Dermis blood vessel endothelial cell (primary cell): ENCODE measurements at regions not wholly inside any gene's neighbourhood (a gene's known extent, or its start where the extent isn't known, plus 50 kb on each side); places are given as distances from the start of the nearest gene placed in this dataset.

ENCODE experiments used
- DNase-seq: peaks from one replicate; pipeline ENCODE4 v3.0.0; 2010

DNA sequence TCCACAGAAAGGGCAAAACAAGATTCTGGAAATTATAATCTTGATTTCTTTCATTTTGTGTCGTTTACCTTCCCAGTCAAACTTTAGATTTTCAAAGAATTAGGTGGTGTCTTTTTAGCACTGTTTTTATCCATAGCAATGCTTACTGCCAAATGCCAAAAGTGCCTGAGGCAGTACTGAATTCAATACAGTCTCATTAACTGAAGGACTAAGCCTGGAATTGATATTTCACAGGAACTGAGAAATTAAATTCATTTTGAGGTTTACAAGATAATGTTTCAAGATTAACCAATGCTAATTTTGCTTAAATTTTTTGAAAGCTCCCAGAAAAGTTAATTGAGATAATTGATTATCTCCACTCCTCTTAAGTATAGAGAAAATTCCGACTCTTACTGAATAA is 68.8 kb upstream of the ARHGAP24 start:
- DNase-seq, result no peak

DNA sequence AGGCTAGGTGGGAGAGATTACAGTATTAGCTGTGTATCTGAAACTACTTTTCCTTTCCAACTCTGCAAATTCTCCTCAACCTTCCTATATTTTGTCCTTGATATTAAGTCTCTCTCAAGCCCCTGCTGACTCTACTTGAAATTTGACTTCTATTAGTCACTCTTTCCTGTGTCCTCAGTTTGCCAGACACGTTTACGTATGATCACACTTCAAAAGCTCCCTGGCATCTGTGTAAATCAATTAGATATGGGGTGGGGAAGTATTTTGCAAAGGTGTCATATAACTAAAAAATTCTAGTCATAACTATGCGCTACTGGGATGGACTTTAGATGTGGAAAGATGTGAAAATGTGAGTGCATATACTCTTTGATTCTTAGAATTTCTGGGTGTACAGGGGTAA is 67.4 kb upstream of the ARHGAP24 start:
- peak; percentile 25 for DNase-seq

DNA sequence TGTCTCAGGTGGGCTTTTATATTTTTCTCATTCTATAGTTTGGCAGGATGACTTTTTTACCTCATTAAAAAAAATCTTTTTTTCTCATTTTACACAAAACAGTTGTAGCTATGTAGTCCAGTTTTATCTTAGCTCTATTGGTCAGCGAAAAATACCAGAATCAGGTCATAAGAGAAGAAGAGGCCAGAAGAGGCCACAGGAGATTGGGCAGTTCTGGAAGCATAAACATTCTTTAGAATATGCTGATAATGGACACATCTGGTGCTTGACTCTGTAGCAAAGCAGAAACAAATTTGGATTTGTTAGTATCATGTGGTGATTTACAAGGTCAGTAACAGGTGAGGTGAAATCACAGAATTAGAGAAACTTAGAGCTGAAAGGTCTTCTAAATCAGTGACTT is 66.6 kb upstream of the ARHGAP24 start:
- no peak for DNase-seq

DNA sequence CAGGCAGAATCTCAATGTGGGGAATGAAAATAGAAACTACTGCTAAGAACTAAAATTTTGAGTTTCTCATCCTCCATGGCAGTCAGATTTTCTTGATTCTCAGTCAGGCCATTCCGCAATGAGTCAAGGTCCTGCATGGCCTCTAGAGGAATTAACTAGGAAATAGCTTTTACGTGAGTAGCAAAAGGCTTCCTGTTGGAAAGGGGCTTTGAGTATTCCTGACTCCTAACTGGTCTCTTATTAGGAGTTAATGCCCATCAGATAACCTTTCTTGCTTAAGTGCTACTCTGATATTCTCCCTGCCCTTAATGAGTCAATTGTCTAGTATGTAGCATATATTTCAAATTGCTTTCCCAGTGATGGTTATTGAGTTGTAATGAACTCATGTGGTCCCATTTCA is 65.7 kb upstream of the ARHGAP24 start:
- DNase-seq, result peak; percentile 88

DNA sequence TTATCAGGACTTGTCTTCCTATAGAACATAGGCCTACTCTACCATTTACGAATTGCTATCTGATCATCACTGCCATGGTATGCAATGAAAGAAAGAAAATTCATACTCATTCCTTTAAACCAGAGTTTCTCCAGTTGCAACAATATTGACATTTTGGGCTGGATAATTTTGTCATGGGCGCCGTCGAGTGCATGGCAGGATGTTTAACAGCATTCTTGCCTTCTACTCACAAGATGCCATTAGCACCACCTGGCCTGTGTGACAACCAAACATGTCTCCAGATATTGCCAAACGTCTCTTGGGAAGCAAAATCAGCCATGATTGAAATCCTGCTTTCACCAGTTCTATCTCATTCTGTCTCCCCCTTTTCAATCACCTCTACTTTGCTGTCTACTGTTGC is 63.6 kb upstream of the ARHGAP24 start:
- no peak for DNase-seq

DNA sequence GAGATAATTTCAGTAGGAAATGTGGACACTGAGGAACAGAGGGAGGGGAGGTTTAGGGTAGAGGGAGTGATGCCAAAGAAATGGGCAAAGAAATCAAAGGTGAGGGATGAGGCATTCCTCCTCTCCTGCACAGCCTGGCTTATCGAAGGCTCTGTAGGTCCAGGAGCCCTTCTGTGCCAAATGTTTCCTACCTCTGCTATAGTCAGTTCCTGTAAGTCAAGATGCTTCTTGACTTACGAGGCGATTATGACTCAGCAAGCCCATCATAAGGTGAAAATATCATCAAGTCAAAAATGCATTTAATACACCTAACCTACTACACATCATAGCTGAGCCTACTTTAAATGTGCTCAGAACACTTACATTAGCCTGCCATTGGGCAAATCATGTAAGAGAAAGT is 60.0 kb upstream of the ARHGAP24 start:
- DNase-seq, result no peak

DNA sequence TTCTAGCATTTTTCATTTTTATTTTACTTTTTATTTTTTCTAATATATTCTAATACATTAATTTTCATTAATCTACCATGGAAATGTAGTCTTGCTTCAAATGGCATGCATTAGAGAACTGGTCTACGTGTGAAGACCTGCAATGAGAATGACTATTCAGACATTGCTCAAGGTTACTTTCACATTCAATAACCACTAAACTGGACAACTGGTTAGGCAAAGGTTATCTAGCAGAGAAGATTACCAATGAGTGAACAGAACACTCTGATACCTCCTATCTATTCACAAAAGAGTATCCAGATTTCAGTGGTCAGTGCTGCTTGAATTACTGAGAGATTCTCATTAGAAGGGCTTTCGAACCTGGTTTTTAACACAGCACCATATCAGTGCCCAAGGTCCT is 58.9 kb upstream of the ARHGAP24 start:
- DNase-seq, result no peak

DNA sequence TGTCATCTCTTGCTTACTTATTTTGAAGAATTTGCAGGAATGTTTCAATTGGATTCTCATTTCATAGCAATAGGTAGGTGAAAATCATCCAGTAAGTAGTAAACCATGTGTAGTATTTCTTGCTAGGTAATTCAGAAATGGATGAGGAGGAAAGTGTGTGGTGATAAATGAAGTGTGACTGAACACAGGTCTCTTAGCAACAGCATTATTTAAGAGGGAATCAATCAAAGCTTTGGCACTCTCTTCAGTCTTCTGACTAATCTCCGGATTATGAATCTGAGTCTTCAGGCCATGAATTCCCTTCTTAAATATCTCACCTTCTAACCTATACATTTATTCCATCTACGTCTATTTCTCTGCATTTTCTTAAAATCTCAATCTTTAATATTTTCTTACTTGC is 55.8 kb upstream of the ARHGAP24 start:
- DNase-seq, result no peak

DNA sequence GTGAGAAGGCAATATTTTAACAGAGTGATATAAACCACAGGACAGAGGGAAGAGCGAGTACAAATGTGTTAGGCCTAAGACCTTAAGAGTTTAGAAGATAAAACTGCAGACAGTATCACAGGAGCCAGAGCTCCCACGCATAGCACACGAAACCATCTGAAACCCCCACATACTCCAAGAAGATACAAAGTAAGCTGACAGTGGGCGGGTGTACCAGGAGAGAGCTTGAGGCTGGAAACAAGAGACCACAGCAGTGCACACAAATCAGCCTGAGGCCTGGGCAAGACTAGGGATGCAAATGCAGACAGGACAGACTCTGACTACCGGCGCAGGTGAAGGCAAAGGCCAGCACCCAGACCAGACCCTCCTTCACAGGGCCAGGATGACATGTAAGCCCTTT is 54.1 kb upstream of the ARHGAP24 start:
- no peak for DNase-seq

DNA sequence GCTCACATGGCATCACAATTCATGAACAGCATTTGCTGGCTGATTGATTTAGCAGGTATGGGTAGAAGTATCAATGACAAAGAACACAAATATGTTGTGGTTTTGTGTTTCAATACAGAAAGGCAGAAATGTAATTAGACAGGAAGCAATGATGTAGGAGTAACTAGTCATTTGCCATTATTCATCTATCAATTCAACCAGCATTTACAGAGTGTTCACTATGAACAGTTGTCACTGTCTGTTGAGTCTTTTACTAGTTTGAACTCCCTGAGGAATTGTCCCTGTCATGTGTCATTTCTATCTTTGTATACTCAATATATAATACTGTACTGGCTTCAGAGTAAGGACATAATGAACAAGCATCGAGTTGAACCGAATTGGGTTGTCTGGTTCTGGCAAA is 51.5 kb upstream of the ARHGAP24 start:
- DNase-seq, result peak; percentile 4
